Endothelial cell of umbilical vein (primary cell): ENCODE measurements at regions not wholly inside any gene's neighbourhood (a gene's known extent, or its start where the extent isn't known, plus 50 kb on each side); places are given as distances from the start of the nearest gene placed in this dataset.

ENCODE experiments used
- POLR2A ChIP-seq: IDR thresholded peaks from 2 replicates; pipeline ENCODE4 v1.6.1; 2012; ENCODE audit warnings: low read depth, mild to moderate bottlenecking, control low read depth, low read length
- POLR2AphosphoS5 ChIP-seq: IDR thresholded peaks from 2 replicates; pipeline ENCODE4 v1.6.1; 2012; ENCODE audit warnings: low read depth, mild to moderate bottlenecking, control low read depth, low read length, moderate library complexity; ENCODE audit not compliant: insufficient read depth
- TF ChIP-seq, protein P1 (sequence below), 2 donors: IDR thresholded peaks; 1 replicate in 1 of 2; 2 replicates in 1 of 2; pipeline ENCODE4 v1.5.1; 2011; ENCODE audit warnings: low read length in 2 of 2, mild to moderate bottlenecking in 2 of 2, moderate library complexity in 2 of 2, control low read depth in 1 of 2, inconsistent platforms in 1 of 2, low read depth in 1 of 2; ENCODE audit not compliant: insufficient read depth in 1 of 2; ENCODE audit errors: extremely low read depth in 1 of 2

DNA sequence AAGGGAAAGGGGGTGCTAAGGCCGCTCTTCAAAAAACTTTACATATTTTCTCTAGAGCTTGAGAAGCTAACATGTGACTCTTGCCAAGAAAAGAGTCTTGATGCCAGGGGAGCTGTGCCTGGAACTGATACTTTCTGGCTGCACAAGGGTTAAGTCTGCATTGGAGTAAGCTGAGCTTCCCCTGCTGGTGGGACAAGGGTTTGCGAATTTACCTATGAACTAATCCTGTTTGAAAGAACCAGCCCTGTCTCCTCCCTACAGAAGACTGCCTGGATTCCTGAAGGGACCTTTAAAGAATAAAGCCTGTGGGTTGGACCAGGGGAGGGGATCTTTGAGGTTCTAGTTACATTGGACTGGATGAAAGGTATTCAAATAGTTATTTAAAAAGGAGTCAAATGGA is 58.3 kb upstream of the EPHA3 start:
- TF ChIP-seq POLR2A (no peak), POLR2AphosphoS5 (no peak)
- TF ChIP-seq, protein P1, sequence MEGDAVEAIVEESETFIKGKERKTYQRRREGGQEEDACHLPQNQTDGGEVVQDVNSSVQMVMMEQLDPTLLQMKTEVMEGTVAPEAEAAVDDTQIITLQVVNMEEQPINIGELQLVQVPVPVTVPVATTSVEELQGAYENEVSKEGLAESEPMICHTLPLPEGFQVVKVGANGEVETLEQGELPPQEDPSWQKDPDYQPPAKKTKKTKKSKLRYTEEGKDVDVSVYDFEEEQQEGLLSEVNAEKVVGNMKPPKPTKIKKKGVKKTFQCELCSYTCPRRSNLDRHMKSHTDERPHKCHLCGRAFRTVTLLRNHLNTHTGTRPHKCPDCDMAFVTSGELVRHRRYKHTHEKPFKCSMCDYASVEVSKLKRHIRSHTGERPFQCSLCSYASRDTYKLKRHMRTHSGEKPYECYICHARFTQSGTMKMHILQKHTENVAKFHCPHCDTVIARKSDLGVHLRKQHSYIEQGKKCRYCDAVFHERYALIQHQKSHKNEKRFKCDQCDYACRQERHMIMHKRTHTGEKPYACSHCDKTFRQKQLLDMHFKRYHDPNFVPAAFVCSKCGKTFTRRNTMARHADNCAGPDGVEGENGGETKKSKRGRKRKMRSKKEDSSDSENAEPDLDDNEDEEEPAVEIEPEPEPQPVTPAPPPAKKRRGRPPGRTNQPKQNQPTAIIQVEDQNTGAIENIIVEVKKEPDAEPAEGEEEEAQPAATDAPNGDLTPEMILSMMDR (IDR thresholded peaks at IDR 0.05; ENCODE audit: extremely low read depth in 1 of 2, insufficient read depth in 1 of 2, low read depth in 1 of 2, low read length in 2 of 2) = no peak
